GM12878 (cell line): ENCODE measurements at regions not wholly inside any gene's neighbourhood (a gene's known extent, or its start where the extent isn't known, plus 50 kb on each side); places are given as distances from the start of the nearest gene placed in this dataset.

ENCODE experiments used
- ATAC-seq: fragments of 200-7000 bp; cut with Tn5 transposase; 3 replicates; pipeline ENCODE4 v1.9.1; 2020; ENCODE audit warnings: mild to moderate bottlenecking, moderate library complexity
- BruUV-seq: library from RNA; stranded (reverse); fragments of 400-500 nt; replicated peaks from 2 replicates; lab custom pipeline; 2021; lab: Mats Ljungman, UMichigan
- CTCF ChIA-PET: fragments of 300-600 bp; sonication (Branson Sonifier 250); formaldehyde crosslinking; extraction: SDS; loops from one replicate; lab custom pipeline; 2021; ENCODE audit warnings: inconsistent platforms; lab: Yijun Ruan, JAX
- POLR2A ChIA-PET: fragments of 350-600 bp; formaldehyde crosslinking; extraction: SDS; loops from one replicate; lab custom pipeline; 2021; ENCODE audit warnings: inconsistent platforms; lab: Charles Lee
- RAD21 ChIA-PET: fragments of 300-600 bp; sonication (Branson Sonifier 250); formaldehyde crosslinking; loops from one replicate; lab custom pipeline; 2023; ENCODE audit warnings: antibody characterized with exemption; ENCODE audit not compliant: unreplicated experiment; lab: Charles Lee
- SMC1A ChIA-PET: fragments of 300-600 bp; sonication (Branson Sonifier 250); formaldehyde crosslinking; loops from one replicate; lab custom pipeline; 2023; ENCODE audit not compliant: unreplicated experiment, uncharacterized antibody; lab: Charles Lee
- DNase-seq: peaks from one replicate; pipeline ENCODE4 v3.0.0-alpha.2; 2011; ENCODE audit warnings: low read depth, low spot score
- FAIRE-seq: peaks from 3 replicates; lab custom pipeline; 2011; peaks lifted over from hg19 to GRCh38; lab: Jason Lieb, UNC
- H2AFZ ChIP-seq: 2 replicates; pipeline ENCODE4 v1.6.0; 2011; ENCODE audit warnings: low read depth, low read length, control low read depth; ENCODE audit not compliant: control insufficient read depth
- H3K27ac ChIP-seq: 2 replicates; pipeline ENCODE4 v1.5.1; 2011; ENCODE audit warnings: control low read depth; ENCODE audit not compliant: control insufficient read depth, insufficient read depth
- H3K27me3 ChIP-seq, 2 experiments: replicated peaks in 1 of 2; 2 replicates each; pipeline versions ENCODE4 v1.6.0 to v1.6.1; 2011; ENCODE audit warnings: low read length in 1 of 2; ENCODE audit not compliant: control insufficient read depth in 2 of 2, insufficient read depth in 2 of 2
- H3K36me3 ChIP-seq, 2 experiments: 2 replicates each; pipeline ENCODE4 v1.5.1; 2011; ENCODE audit warnings: low read length in 1 of 2; ENCODE audit not compliant: control insufficient read depth in 2 of 2, insufficient read depth in 2 of 2
- H3K4me1 ChIP-seq: 2 replicates; pipeline ENCODE4 v1.6.1; 2011; ENCODE audit warnings: mild to moderate bottlenecking, low read length, moderate library complexity, mixed read lengths; ENCODE audit not compliant: control insufficient read depth, insufficient read depth
- H3K4me2 ChIP-seq: 2 replicates; pipeline ENCODE4 v1.6.0; 2011; ENCODE audit warnings: control low read depth; ENCODE audit not compliant: control insufficient read depth, insufficient read depth
- H3K4me3 ChIP-seq: fragments of 200-600 bp; sonication (generic); 2 replicates; pipeline ENCODE4 v1.5.1; 2016
- H3K79me2 ChIP-seq: 2 replicates; pipeline ENCODE4 v1.6.0; 2011; ENCODE audit warnings: low read length; ENCODE audit not compliant: control insufficient read depth, insufficient read depth
- H3K9ac ChIP-seq: 2 replicates; pipeline ENCODE4 v1.8.0; 2011; ENCODE audit warnings: low read length, control low read depth, mixed read lengths; ENCODE audit not compliant: control insufficient read depth, insufficient read depth
- H3K9me3 ChIP-seq: replicated peaks from 3 replicates; pipeline ENCODE4 v1.5.1; 2011; ENCODE audit warnings: mild to moderate bottlenecking, low read length; ENCODE audit not compliant: control insufficient read depth, insufficient read depth
- H4K20me1 ChIP-seq: 2 replicates; pipeline ENCODE4 v1.6.0; 2011; ENCODE audit not compliant: control insufficient read depth, insufficient read depth
- CBX3 ChIP-seq: fragments of 200-600 bp; sonication (generic); IDR thresholded peaks from 2 replicates; pipeline ENCODE4 v1.6.1; 2016; ENCODE audit warnings: low read depth, borderline replicate concordance
- CHD4 ChIP-seq: fragments of 200-600 bp; sonication (generic); IDR thresholded peaks from 2 replicates; pipeline ENCODE4 v1.6.1; 2016; ENCODE audit warnings: mild to moderate bottlenecking
- CREM ChIP-seq: IDR thresholded peaks from 2 replicates; pipeline ENCODE4 v1.6.1; 2014; ENCODE audit warnings: antibody characterized with exemption, low read depth
- IRF4 ChIP-seq: IDR thresholded peaks from 2 replicates; pipeline ENCODE4 v1.6.1; 2011; ENCODE audit warnings: low read depth, low read length
- KAT2A ChIP-seq: conservative IDR thresholded peaks from 2 replicates; pipeline ENCODE4 v1.6.1; 2011; ENCODE audit warnings: low read depth, low read length; ENCODE audit not compliant: control insufficient read depth
- MYC ChIP-seq: IDR thresholded peaks from 2 replicates; pipeline ENCODE4 v1.6.1; 2011; ENCODE audit warnings: mild to moderate bottlenecking, low read length, moderate library complexity, inconsistent platforms; ENCODE audit not compliant: insufficient read depth, insufficient replicate concordance, insufficient read length, severe bottlenecking
- NFYA ChIP-seq: IDR thresholded peaks from 2 replicates; pipeline ENCODE4 v1.6.1; 2011; ENCODE audit warnings: low read depth, mild to moderate bottlenecking, low read length, improper control_type of control experiment, borderline replicate concordance
- NR2F1 ChIP-seq: fragments of 450-650 bp; conservative IDR thresholded peaks from 2 replicates; pipeline ENCODE4 v1.6.1; 2017; ENCODE audit warnings: mild to moderate bottlenecking
- POU2F2 ChIP-seq: IDR thresholded peaks from 3 replicates; pipeline ENCODE4 v1.6.1; 2011; ENCODE audit warnings: low read depth, mild to moderate bottlenecking, low read length, borderline replicate concordance
- RUNX3 ChIP-seq: IDR thresholded peaks from 2 replicates; pipeline ENCODE4 v1.6.1; 2012; ENCODE audit warnings: low read length, inconsistent platforms
- SMAD5 ChIP-seq: IDR thresholded peaks from 2 replicates; pipeline ENCODE4 v1.6.1; 2016; ENCODE audit warnings: antibody characterized with exemption, low read depth
- SP1 ChIP-seq: IDR thresholded peaks from one replicate; pipeline ENCODE4 v1.6.1; 2011; ENCODE audit warnings: low read depth, low read length
- SREBF1 ChIP-seq: IDR thresholded peaks from 2 replicates; pipeline ENCODE4 v1.6.1; 2012; ENCODE audit warnings: mild to moderate bottlenecking, low read length
- TARDBP ChIP-seq: IDR thresholded peaks from 2 replicates; pipeline ENCODE4 v1.6.1; 2016; ENCODE audit warnings: borderline replicate concordance
- ZNF274 ChIP-seq: IDR thresholded peaks from one replicate; pipeline ENCODE4 v1.8.0; 2011; ENCODE audit not compliant: insufficient read length, insufficient read depth
- ZZZ3 ChIP-seq: IDR thresholded peaks from 2 replicates; pipeline ENCODE4 v1.6.1; 2011; ENCODE audit warnings: low read depth; ENCODE audit not compliant: control insufficient read depth, insufficient read length
- in situ Hi-C: fragments of 300-500 bp; cut with MboI; formaldehyde crosslinking; loops from 9 replicates; pipeline ENCODE4 v1.14.3; 2018; ENCODE audit warnings: mixed read lengths
- intact Hi-C: fragments of 100-400 bp; cut with micrococcal nuclease; formaldehyde crosslinking; loops from one replicate; pipeline ENCODE4 v1.14.2; 2022; ENCODE audit not compliant: unreplicated experiment
- TF ChIP-seq, protein P1 (sequence below): fragments of 450-650 bp; formaldehyde crosslinking; IDR thresholded peaks from 2 replicates; pipeline ENCODE4 v1.4.0; 2020; ENCODE audit warnings: mild to moderate bottlenecking, moderate library complexity
- TF ChIP-seq, protein P2 (sequence below): IDR thresholded peaks from 2 replicates; pipeline ENCODE4 v1.6.1; 2012; ENCODE audit warnings: low read length, inconsistent platforms

- in situ Hi-C loops = no loop called here
- no TSS peak for BruUV-seq
Measured at GRCh38 chr5:113866763-113867162, 353.3 kb downstream of the YTHDC2 start.

More at GRCh38 chr5:113866763-113867162, 353.3 kb downstream of the YTHDC2 start:
- intact Hi-C loops = no loop called here
- H3K27ac ChIP-seq = no peak overlapping the region
- H3K9ac ChIP-seq = no peak overlapping the region
- POLR2A ChIA-PET = no interaction called here
- H2AFZ ChIP-seq = no peak overlapping the region
- no peak for ATAC-seq
- TF ChIP-seq MYC (no peak), TARDBP (no peak), KAT2A (no peak), CREM (no peak), RUNX3 (no peak), CHD4 (no peak), SREBF1 (no peak), NFYA (no peak), IRF4 (no peak), SMAD5 (no peak), ZNF274 (no peak), CBX3 (no peak), ZZZ3 (no peak), NR2F1 (no peak), SP1 (no peak), POU2F2 (no peak)
- TF ChIP-seq, protein P1, sequence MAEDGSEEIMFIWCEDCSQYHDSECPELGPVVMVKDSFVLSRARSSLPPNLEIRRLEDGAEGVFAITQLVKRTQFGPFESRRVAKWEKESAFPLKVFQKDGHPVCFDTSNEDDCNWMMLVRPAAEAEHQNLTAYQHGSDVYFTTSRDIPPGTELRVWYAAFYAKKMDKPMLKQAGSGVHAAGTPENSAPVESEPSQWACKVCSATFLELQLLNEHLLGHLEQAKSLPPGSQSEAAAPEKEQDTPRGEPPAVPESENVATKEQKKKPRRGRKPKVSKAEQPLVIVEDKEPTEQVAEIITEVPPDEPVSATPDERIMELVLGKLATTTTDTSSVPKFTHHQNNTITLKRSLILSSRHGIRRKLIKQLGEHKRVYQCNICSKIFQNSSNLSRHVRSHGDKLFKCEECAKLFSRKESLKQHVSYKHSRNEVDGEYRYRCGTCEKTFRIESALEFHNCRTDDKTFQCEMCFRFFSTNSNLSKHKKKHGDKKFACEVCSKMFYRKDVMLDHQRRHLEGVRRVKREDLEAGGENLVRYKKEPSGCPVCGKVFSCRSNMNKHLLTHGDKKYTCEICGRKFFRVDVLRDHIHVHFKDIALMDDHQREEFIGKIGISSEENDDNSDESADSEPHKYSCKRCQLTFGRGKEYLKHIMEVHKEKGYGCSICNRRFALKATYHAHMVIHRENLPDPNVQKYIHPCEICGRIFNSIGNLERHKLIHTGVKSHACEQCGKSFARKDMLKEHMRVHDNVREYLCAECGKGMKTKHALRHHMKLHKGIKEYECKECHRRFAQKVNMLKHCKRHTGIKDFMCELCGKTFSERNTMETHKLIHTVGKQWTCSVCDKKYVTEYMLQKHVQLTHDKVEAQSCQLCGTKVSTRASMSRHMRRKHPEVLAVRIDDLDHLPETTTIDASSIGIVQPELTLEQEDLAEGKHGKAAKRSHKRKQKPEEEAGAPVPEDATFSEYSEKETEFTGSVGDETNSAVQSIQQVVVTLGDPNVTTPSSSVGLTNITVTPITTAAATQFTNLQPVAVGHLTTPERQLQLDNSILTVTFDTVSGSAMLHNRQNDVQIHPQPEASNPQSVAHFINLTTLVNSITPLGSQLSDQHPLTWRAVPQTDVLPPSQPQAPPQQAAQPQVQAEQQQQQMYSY (CRISPR knock-in tag) = no peak
- TF ChIP-seq, protein P2, sequence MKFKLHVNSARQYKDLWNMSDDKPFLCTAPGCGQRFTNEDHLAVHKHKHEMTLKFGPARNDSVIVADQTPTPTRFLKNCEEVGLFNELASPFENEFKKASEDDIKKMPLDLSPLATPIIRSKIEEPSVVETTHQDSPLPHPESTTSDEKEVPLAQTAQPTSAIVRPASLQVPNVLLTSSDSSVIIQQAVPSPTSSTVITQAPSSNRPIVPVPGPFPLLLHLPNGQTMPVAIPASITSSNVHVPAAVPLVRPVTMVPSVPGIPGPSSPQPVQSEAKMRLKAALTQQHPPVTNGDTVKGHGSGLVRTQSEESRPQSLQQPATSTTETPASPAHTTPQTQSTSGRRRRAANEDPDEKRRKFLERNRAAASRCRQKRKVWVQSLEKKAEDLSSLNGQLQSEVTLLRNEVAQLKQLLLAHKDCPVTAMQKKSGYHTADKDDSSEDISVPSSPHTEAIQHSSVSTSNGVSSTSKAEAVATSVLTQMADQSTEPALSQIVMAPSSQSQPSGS = no peak
- TF ChIP-seq, all 136 proteins: peak for 0
- no peak for DNase-seq
- no peak overlapping the region for H3K4me2 ChIP-seq
- no peaks in the 10 kb centered on the region for H3K9me3 ChIP-seq
- no peak overlapping the region for H3K4me3 ChIP-seq
- H3K4me1 ChIP-seq = no peaks in the 10 kb centered on the region
- no peaks in the 10 kb centered on the region for H3K79me2 ChIP-seq
- H3K36me3 ChIP-seq = no peaks in the 10 kb centered on the region
- no peak for FAIRE-seq
- no peaks in the 10 kb centered on the region for H4K20me1 ChIP-seq
- ChIA-PET RAD21 (no interaction called here), CTCF (no interaction called here), SMC1A (no interaction called here)
- H3K27me3 ChIP-seq = no peaks in the 10 kb centered on the region; a peak in 1 of 4 replicates
